PC-9 (cell line): ENCODE measurements at regions not wholly inside any gene's neighbourhood (a gene's known extent, or its start where the extent isn't known, plus 50 kb on each side); places are given as distances from the start of the nearest gene placed in this dataset.

ENCODE experiments used
- CTCF ChIP-seq: fragments of 200-600 bp; sonication (generic); conservative IDR thresholded peaks from 2 replicates; pipeline ENCODE4 v1.6.1; 2017; ENCODE audit warnings: mixed run types, antibody characterized with exemption, mild to moderate bottlenecking, moderate library complexity
- EZH2 ChIP-seq: fragments of 200-600 bp; sonication (generic); IDR thresholded peaks from 2 replicates; pipeline ENCODE4 v1.8.0; 2017; ENCODE audit warnings: antibody characterized with exemption, low read depth

GRCh38 chr11:122309262-122309925 lies 193.4 kb upstream of the BLID start:
- TF ChIP-seq CTCF (no peak), EZH2 (no peak)
